HG03520 (cell line): ENCODE measurements at regions not wholly inside any gene's neighbourhood (a gene's known extent, or its start where the extent isn't known, plus 50 kb on each side); places are given as distances from the start of the nearest gene placed in this dataset.

Source experiments
- ATAC-seq: cut with Tn5 transposase; IDR thresholded peaks from one replicate; pipeline ENCODE4 v1.9.1; 2021; ENCODE audit warnings: mild to moderate bottlenecking, moderate library complexity; ENCODE audit not compliant: unreplicated experiment

DNA sequence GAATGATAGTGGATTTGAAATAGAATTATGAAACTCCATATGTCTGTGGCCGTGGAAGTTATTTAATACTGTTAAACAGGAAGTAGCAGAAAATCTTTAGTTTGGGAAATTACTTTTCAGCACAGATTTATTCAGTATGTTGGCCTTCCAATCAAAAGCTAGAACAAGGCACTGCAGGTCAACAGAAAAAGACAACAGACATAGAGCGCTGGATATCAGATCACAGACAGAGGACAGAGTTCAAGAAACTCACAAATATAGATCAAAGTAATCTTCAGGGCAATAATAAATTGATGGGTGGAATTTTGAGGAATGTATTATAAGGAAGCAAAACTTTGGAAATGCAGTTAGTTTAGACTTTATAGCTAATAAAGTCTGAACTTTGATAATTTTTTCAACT lies 159.5 kb upstream of the TMCO5A start:
- ATAC-seq, result no peak

- ATAC-seq, result no peak
Measured at GRCh38 chr15:37777006-37777405, 157.4 kb upstream of the TMCO5A start.

- no peak for ATAC-seq
Measured at GRCh38 chr15:37783290-37783689, 151.2 kb upstream of the TMCO5A start.

- no peak for ATAC-seq
Measured at GRCh38 chr15:37788330-37788729, 146.1 kb upstream of the TMCO5A start.

GRCh38 chr15:37788767-37789396 lies 145.6 kb upstream of the TMCO5A start:
- no peak for ATAC-seq

- ATAC-seq, result no peak
Measured at GRCh38 chr15:37789397-37789786, 145.0 kb upstream of the TMCO5A start.

- no peak for ATAC-seq
Measured at GRCh38 chr15:37789881-37790280, 144.6 kb upstream of the TMCO5A start.

DNA sequence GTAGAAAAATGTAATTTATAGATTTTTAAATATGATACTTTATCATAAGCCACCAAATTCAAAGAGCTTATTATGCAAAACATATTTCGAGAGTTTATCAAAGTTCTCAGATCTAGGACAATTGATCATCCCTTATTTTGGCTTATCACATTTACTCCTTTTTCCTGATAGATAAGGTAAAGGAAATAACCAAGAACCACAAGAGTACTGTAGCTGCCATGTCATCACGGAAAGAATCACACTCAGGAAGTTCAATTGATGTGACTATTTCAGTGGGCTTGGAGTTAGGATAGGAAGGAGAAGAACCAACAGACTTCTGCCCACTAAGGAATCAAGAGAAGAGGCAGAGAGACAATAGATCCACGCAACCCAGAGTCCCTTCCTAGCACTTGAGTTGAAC lies 142.7 kb upstream of the TMCO5A start:
- ATAC-seq, result no peak

GRCh38 chr15:37792351-37792750 lies 142.1 kb upstream of the TMCO5A start:
- no peak for ATAC-seq

DNA sequence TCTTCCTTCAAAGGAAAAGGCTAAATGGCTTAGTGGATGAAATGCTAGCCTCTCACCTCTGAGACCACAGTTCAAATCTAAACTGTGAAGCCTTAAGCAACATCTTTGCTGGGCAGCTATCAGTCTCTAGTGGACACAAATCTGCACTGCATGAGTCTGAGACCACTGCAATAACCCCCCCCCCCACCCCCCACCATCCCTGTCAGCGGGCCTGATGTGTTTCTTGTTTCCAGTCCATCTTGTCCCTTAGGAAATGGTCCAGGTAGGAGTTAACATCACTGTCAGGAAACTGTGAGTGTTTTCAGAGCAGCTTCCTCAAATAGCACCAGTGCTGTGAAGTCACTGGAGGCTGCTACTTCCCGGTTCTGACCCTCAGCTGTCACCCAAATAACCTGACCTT lies 140.6 kb upstream of the TMCO5A start:
- no peak for ATAC-seq

GRCh38 chr15:37794947-37795346 lies 139.5 kb upstream of the TMCO5A start:
- ATAC-seq, result no peak

- ATAC-seq, result no peak
Measured at GRCh38 chr15:37801529-37801928, 132.9 kb upstream of the TMCO5A start.

DNA sequence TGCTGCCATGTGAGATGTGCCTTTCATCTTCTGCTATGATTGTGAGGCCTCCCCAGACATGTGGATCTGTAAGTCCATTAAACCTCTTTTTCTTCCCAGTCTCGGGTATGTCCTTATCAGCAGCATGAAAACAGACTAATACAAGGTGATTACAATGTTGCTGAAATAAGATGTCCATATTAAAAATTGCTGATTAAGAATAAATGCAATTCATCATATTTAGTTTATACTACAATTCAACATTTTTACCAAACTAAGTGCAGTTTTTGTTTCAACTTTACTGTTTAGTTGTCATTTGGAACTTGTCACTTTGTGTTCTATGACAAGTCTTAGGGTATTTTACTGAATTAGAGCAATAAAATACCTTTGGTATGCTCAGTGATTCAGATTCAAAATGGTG lies 127.6 kb upstream of the TMCO5A start:
- no peak for ATAC-seq

GRCh38 chr15:37810381-37810780 lies 124.1 kb upstream of the TMCO5A start:
- no peak for ATAC-seq

GRCh38 chr15:37813306-37813705 lies 121.1 kb upstream of the TMCO5A start:
- no peak for ATAC-seq

- ATAC-seq, result no peak
Measured at GRCh38 chr15:37814847-37815515, 119.5 kb upstream of the TMCO5A start.

DNA sequence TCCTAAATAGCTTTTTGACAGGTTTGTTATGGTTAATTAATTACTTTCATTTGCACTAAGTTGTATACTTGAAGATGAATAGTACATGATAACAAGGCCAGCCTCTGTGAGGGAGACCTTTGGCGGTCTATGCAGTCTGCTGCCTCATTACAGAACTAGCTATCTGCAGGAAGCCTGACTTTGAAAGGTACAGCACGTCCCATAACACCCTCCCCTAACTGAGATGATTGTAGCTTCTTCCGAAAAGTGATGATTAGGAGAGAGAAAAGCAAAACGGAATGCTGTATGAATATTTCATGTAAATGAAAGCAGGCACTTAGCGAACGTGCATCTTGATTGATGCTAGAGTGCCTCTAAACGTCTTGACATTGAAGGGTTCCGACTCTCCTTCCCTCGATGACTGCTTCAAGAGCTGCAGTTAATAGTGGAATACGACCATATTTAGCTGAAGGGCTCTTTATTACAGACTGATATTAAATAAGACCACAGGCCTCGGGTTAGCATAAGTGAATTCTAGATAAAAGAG lies 116.2 kb upstream of the TMCO5A start:
- ATAC-seq, result no peak

GRCh38 chr15:37819191-37819590 lies 115.2 kb upstream of the TMCO5A start:
- no peak for ATAC-seq

DNA sequence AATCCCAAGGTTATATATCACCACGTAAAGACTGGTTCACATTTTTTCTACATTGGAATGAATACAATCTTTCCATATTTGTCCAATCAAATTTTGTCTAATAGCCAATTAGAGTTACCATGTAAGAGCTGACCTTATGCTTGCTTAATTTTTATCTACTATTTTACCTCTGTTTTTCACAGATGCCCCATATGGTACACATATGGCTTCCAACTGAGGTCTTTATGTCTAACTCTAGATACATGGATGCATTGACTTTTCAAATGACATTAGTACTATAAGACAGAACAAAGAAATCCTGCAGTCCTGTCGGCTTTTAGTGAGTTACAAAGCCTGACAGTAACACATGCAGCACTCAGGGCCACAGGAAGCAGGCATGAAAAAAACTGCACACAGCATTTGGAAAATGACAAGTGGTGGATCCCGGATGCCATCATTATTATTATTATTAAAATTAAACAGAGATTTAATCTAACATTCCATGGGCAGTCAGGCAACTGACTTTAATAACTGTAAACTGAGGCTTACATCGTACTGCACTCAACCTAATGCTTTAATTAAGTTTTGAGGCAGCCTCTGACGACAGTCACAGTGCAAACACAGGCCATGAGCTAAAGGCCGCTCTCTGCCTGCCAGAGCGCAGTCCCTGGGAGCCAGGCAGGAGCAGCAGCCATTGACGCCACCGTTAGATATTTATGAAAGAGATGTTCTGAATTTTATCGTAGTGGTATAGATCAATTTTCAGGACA lies 113.9 kb upstream of the TMCO5A start:
- no peak for ATAC-seq

GRCh38 chr15:37823601-37824275 lies 110.7 kb upstream of the TMCO5A start:
- ATAC-seq, result no peak

GRCh38 chr15:37824717-37825382 lies 109.6 kb upstream of the TMCO5A start:
- no peak for ATAC-seq
